ENCODE measurements at regions not wholly inside any gene's neighbourhood (a gene's known extent, or its start where the extent isn't known, plus 50 kb on each side); places are given as distances from the start of the nearest gene placed in this dataset.

GRCh38 chr2:219830353-219830738, 202.9 kb downstream of the SLC4A3 start:
- no peak for TF ChIP-seq CTCF (conservative IDR thresholded peaks at IDR 0.05; ENCODE audit: low read depth, low read length)
- no peak overlapping the region for H3K4me3 ChIP-seq (ENCODE audit: low read depth, low read length)
- no peak for DNase-seq (ENCODE audit: low read depth)

- H3K4me3 ChIP-seq (ENCODE audit: low read depth, low read length): no peak overlapping the region
Measured at GRCh38 chr2:219831957-219832356, 204.5 kb downstream of the SLC4A3 start.

GRCh38 chr2:219832904-219833303, 205.5 kb downstream of the SLC4A3 start:
- no peak for DNase-seq (ENCODE audit: low read depth)

More at GRCh38 chr2:219831957-219832356, 204.5 kb downstream of the SLC4A3 start:
- no peak for TF ChIP-seq CTCF (conservative IDR thresholded peaks at IDR 0.05; ENCODE audit: low read depth, low read length)
- DNase-seq (ENCODE audit: low read depth): no peak

GRCh38 chr2:219835493-219835892, 208.1 kb downstream of the SLC4A3 start:
- no peak for DNase-seq (ENCODE audit: low read depth)
- H3K4me3 ChIP-seq (ENCODE audit: low read depth, low read length): no peak overlapping the region
- TF ChIP-seq CTCF (conservative IDR thresholded peaks at IDR 0.05; ENCODE audit: low read depth, low read length): no peak

More at GRCh38 chr2:219832904-219833303, 205.5 kb downstream of the SLC4A3 start:
- TF ChIP-seq CTCF (conservative IDR thresholded peaks at IDR 0.05; ENCODE audit: low read depth, low read length): no peak
- H3K4me3 ChIP-seq (ENCODE audit: low read depth, low read length): no peak overlapping the region

- peak; percentile 51 for TF ChIP-seq CTCF (conservative IDR thresholded peaks at IDR 0.05; ENCODE audit: low read depth, low read length)
- DNase-seq (ENCODE audit: low read depth): peak; percentile 55
- H3K4me3 ChIP-seq (ENCODE audit: low read depth, low read length): no peak overlapping the region
Measured at GRCh38 chr2:219836647-219837177, 209.3 kb downstream of the SLC4A3 start.

GRCh38 chr2:219844401-219845091, 217.1 kb downstream of the SLC4A3 start:
- DNase-seq (ENCODE audit: low read depth): no peak
- no peak for TF ChIP-seq CTCF (conservative IDR thresholded peaks at IDR 0.05; ENCODE audit: low read depth, low read length)

GRCh38 chr2:219848882-219849281, 221.5 kb downstream of the SLC4A3 start:
- DNase-seq (ENCODE audit: low read depth): no peak
- no peak for TF ChIP-seq CTCF (conservative IDR thresholded peaks at IDR 0.05; ENCODE audit: low read depth, low read length)
- H3K4me3 ChIP-seq (ENCODE audit: low read depth, low read length): no peak overlapping the region

More at GRCh38 chr2:219844401-219845091, 217.1 kb downstream of the SLC4A3 start:
- no peak overlapping the region for H3K4me3 ChIP-seq (ENCODE audit: low read depth, low read length)

Measured in choroid plexus epithelial cell (primary cell).